ENCODE measurements at regions not wholly inside any gene's neighbourhood (a gene's known extent, or its start where the extent isn't known, plus 50 kb on each side); places are given as distances from the start of the nearest gene placed in this dataset.

DNA sequence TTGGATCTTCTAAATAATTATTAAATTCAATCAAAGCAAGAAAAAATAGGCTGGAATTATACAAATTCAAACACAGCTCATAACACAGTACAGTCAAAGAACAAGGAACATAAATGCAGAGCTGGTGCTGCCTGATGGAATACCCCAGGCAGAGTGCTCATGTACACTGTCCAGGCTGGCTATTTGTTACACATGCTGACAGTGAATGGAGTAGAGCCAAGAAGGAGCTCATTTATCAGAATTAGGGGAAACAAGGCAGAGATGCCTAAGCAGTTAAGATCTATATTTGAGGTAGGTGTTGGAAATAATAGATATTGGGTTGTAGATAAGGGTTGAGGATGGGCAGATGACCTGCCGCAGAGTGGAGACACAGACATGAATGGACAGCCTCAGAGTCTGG, 788.2 kb upstream of the ARPP21 start:
- H3K4me3 ChIP-seq (ENCODE audit: low read depth, low read length), result no peak overlapping the region
- TF ChIP-seq, protein P1, sequence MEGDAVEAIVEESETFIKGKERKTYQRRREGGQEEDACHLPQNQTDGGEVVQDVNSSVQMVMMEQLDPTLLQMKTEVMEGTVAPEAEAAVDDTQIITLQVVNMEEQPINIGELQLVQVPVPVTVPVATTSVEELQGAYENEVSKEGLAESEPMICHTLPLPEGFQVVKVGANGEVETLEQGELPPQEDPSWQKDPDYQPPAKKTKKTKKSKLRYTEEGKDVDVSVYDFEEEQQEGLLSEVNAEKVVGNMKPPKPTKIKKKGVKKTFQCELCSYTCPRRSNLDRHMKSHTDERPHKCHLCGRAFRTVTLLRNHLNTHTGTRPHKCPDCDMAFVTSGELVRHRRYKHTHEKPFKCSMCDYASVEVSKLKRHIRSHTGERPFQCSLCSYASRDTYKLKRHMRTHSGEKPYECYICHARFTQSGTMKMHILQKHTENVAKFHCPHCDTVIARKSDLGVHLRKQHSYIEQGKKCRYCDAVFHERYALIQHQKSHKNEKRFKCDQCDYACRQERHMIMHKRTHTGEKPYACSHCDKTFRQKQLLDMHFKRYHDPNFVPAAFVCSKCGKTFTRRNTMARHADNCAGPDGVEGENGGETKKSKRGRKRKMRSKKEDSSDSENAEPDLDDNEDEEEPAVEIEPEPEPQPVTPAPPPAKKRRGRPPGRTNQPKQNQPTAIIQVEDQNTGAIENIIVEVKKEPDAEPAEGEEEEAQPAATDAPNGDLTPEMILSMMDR (IDR thresholded peaks at IDR 0.05; ENCODE audit: low read depth, low read length), result no peak
- in situ Hi-C loops (cut with HindIII; ENCODE audit: low sequenced_read_pairs), result no loop called here
- no peak for DNase-seq (ENCODE audit: low read depth, low spot score)

DNA sequence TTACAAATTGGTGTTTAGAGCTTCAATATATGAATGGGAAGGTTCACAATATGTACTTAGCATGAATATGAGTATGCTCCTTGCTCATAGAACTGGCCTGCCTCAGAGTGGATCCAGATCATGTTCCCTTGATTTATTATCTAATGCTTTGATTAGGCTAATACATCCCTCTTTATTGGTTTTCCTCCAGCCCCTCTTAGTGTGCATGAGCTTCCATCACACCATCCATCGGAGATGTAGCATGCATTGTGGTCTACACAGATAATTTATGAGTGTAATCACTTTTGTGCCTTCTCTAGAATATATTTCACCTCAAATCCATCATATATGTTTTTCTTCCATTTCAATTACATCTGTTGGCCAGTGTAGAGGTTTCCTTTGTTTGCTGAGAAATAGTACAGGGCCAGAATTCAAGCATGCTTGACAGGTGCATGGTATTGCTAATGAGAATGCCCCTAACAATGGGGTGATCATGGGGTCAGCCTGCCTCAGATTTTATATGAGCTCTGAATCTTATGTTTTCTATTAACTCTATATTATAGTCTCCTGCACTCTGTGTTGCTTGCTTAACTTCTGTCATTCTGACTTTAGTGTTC, 786.4 kb upstream of the ARPP21 start:
- H3K4me3 ChIP-seq (ENCODE audit: low read depth, low read length), result no peak overlapping the region
- TF ChIP-seq, protein P1 (IDR thresholded peaks at IDR 0.05; ENCODE audit: low read depth, low read length), result no peak
- in situ Hi-C loops (cut with HindIII; ENCODE audit: low sequenced_read_pairs), result no loop called here
- DNase-seq (ENCODE audit: low read depth, low spot score), result no peak

DNA sequence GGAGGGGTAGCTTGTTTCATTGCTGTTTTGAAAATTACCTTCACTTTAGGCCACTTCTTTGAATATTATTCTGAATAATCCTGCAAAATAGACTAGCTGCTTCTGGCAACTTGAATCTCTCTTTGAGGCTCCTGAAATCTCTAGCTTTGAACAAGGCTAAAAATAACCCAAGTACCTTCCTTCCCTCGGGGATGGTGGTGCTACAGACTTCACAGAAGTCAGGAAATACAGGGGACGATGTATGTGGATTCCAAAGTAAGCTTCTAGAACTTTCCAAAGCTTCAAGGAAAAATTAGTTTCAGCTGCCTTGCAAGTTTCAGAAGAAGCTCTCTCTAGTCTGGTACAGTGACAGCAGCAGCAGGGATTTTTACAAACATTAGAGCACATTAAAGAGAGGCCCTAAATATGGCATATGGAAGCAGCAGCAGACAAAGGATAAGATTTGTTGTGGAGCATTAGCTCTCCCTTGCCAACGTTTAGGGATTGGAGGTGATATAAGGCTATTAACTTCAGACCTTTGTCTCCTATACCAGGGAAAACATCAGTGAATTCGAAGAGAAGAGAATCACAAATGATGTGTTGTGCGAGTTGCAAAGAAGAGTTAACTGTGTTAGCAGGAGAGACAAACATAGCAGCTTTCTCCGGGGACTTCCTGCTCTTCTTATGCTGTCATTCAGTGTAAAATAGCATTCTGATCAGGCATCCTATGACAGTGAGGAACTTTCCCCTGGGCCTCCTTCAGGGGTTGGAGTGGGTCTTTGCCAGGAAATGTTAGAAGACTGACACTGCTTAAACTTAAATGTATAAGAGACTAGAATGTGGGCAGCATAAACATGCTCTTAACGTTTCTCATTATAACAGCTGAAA, 783.0 kb upstream of the ARPP21 start:
- DNase-seq (ENCODE audit: low read depth, low spot score), result no peak
- no peak overlapping the region for H3K4me3 ChIP-seq (ENCODE audit: low read depth, low read length)
- in situ Hi-C loops (cut with HindIII; ENCODE audit: low sequenced_read_pairs), result no loop called here
- TF ChIP-seq, protein P1 (IDR thresholded peaks at IDR 0.05; ENCODE audit: low read depth, low read length), result no peak

DNA sequence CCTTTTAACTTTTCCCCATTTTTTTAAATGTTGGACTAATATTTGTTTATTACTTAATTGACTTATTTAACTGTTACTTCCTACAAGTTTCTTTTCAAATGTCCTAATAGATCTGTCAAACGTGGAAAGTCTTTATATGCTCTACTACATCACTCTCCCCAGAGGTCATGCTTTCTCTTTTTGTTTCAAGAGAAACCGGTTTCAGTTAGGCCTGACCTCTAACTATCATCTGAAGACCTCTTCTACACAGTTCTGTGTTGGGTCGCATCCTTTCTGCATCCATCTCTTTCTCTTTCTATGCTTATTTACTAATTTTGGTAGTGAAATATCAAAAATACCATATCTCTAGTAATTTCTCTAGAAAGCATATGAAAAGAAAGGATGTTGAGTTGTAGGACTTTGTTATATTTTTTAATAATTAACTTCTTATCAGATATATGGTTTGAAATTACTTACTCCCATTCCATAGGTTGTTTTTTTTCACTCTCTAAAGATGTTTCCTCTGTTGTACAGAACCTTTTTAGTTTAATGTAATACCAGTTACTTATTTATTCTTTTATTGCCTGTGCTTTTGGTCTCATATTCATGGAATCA, 781.2 kb upstream of the ARPP21 start:
- in situ Hi-C loops (cut with HindIII; ENCODE audit: low sequenced_read_pairs), result no loop called here
- no peak overlapping the region for H3K4me3 ChIP-seq (ENCODE audit: low read depth, low read length)
- TF ChIP-seq, protein P1 (IDR thresholded peaks at IDR 0.05; ENCODE audit: low read depth, low read length), result no peak
- DNase-seq (ENCODE audit: low read depth, low spot score), result no peak

DNA sequence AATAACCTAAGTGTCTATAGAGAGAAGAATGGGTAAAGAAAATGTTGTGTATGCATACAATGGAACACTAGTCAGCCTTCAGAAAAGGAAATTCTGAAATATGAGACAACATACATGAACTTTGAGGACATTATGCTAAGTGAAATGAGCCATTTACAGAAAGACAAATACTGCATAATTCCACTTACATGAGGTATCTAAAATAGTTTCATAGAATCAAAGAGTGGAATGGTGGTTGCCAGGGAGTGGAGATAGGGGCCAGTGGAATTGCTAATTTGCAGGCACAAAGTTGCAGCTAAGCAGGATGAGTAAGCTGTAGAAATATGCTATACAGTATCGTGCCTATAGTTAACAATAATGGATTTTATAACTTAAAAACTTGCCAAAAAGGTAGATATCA, 779.6 kb upstream of the ARPP21 start:
- no peak overlapping the region for H3K4me3 ChIP-seq (ENCODE audit: low read depth, low read length)
- in situ Hi-C loops (cut with HindIII; ENCODE audit: low sequenced_read_pairs), result no loop called here
- TF ChIP-seq, protein P1 (IDR thresholded peaks at IDR 0.05; ENCODE audit: low read depth, low read length), result no peak
- peak; percentile 77 for DNase-seq (ENCODE audit: low read depth, low spot score)

DNA sequence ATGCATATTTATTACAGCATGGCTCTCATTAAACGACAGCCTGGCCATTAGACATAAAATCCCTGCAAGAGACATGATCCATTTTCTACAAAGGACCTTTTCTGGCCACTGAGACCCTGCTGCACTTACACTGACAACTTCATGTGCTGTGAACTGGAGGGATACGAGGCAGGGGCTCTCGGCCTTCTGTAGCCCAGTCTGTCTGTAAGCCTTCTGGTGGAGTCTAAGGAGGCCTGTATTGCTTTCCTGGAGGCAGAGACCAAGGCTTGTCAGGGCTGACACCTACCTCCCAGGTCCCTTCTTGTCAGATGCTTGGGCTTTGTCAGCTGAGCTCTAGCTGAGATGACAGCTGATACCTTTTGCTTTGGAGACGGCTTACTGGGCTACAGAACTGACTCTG, 776.9 kb upstream of the ARPP21 start:
- in situ Hi-C loops (cut with HindIII; ENCODE audit: low sequenced_read_pairs), result no loop called here
- no peak for DNase-seq (ENCODE audit: low read depth, low spot score)
- H3K4me3 ChIP-seq (ENCODE audit: low read depth, low read length), result no peak overlapping the region
- TF ChIP-seq, protein P1 (IDR thresholded peaks at IDR 0.05; ENCODE audit: low read depth, low read length), result no peak
